ENCODE measurements at regions not wholly inside any gene's neighbourhood (a gene's known extent, or its start where the extent isn't known, plus 50 kb on each side); places are given as distances from the start of the nearest gene placed in this dataset.
"Not testable (repeated sequence)": the region's sequence is repeated elsewhere in the genome, so short reads cannot be mapped to it uniquely, and the experiment has no call there.

GRCh38 chr9:78439866-78440830, 143.2 kb downstream of the PSAT1 start:
- Histone ChIP-seq H3K36me3 (no peaks in the 10 kb centered on the region), H3K9me3 (no peaks in the 10 kb centered on the region), H3K27ac (no peak overlapping the region), H3K27me3 (no peaks in the 10 kb centered on the region), H3K4me3 (no peak overlapping the region), H3K4me1 (peaks cover 0 to 21% (median 2%) of the 10 kb centered on the region in 4 donors)
- TF ChIP-seq POLR2A (IDR thresholded peaks at IDR 0.05), result no peak
- no peak for TF ChIP-seq CTCF (IDR thresholded peaks at IDR 0.05)
- no peak for TF ChIP-seq EP300 (IDR thresholded peaks at IDR 0.05)
- no peak for DNase-seq (ENCODE audit: low spot score in 2 of 2)
- WGBS, 2 donors, result 54 to 56% methylated on average over 10 of the region's 10 CpGs

- Histone ChIP-seq H3K9me3 (no peaks in the 10 kb centered on the region), H3K4me1 (peaks cover 0 to 21% (median 2%) of the 10 kb centered on the region in 4 donors), H3K27me3 (no peaks in the 10 kb centered on the region), H3K36me3 (no peaks in the 10 kb centered on the region), H3K4me3 (no peak overlapping the region), H3K27ac (no peak overlapping the region)
- no peak for DNase-seq (ENCODE audit: low spot score in 2 of 2)
- 75 to 93% methylated on average over 2 of the region's 2 CpGs for WGBS, 2 donors
- TF ChIP-seq POLR2A (IDR thresholded peaks at IDR 0.05), result no peak
- no peak for TF ChIP-seq CTCF (IDR thresholded peaks at IDR 0.05)
Measured at GRCh38 chr9:78441396-78441795, 144.5 kb downstream of the PSAT1 start.

DNA sequence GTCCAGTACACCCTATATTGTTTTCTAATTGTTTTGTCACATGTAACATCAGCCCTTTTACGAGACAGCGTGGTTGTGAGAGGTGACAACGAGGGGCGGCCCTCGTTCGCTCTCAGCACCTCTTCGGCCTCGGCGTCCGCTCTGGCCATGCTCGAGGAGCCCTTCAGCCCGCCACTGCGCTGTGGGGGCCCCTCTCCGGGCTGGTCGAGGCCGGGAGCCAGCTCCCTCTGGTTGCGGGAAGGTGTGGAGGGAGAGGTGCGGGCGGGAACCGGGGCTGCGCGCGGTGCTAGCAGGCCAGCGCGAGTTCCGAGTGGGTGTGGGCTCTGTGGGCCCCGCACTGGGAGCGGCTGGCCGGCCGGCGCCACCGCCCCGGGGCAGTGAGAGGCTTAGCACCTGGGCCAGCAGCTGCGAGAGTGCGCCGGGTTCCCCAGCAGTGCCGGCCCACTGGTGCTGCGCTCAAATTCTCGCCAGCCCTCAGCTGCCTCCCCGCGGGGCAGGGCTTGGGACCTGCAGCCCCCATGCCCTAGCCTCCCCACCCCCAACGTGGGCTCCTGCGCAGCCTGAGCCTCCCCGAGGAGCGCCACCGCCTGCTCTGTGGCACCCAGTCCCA, 145.0 kb downstream of the PSAT1 start:
- Histone ChIP-seq H3K27me3 (no peaks in the 10 kb centered on the region), H3K9me3 (no peaks in the 10 kb centered on the region), H3K4me1 (peaks cover 0 to 21% (median 2%) of the 10 kb centered on the region in 4 donors), H3K27ac (no peak overlapping the region), H3K36me3 (no peaks in the 10 kb centered on the region), H3K4me3 (no peak overlapping the region)
- no peak for TF ChIP-seq POLR2A (IDR thresholded peaks at IDR 0.05)
- TF ChIP-seq CTCF (IDR thresholded peaks at IDR 0.05), result no peak
- TF ChIP-seq EP300 (IDR thresholded peaks at IDR 0.05), result no peak
- WGBS, 2 donors, result 94 to 97% methylated on average over 17 to 35 of the region's 46 CpGs
- no peak for DNase-seq (ENCODE audit: low spot score in 2 of 2)

GRCh38 chr9:78442577-78442976, 145.7 kb downstream of the PSAT1 start:
- not testable (repeated sequence) for H3K27me3 ChIP-seq
- 88 to 89% methylated on average over 7 of the region's 7 CpGs for WGBS, 2 donors

DNA sequence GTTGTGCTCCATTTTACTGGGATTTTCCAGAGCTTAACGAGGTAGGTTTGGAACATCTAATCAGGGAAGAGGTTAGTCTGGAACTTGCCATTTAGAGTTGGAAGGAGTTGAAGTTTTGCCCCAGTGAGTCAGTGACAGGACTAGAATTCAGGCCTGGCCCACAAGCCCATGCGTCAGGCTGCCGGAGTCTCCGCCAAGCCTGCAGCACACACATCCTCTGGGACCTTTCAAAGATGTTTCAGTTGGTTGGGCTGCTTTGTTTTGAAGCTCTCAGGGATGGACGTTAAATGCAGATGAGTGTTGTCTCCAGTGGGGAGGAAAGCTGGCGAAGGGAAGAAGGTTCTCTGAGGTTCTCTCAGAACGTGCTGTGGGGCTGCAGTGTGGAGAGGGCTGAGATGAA, 147.0 kb downstream of the PSAT1 start:
- no peak overlapping the region for H3K4me3 ChIP-seq
- 58 to 65% methylated on average over 7 of the region's 7 CpGs for WGBS, 2 donors

More at GRCh38 chr9:78442577-78442976, 145.7 kb downstream of the PSAT1 start:
- not testable (repeated sequence) for H3K9me3 ChIP-seq; H3K36me3 ChIP-seq; H3K4me3 ChIP-seq; DNase-seq (ENCODE audit: low spot score in 2 of 2); H3K27ac ChIP-seq
- peaks cover 0 to 21% (median 2%) of the 10 kb centered on the region in 4 donors for H3K4me1 ChIP-seq

More for the DNA sequence above, 147.0 kb downstream of the PSAT1 start:
- H3K36me3 ChIP-seq, result no peaks in the 10 kb centered on the region
- peaks cover 0 to 14% (median 2%) of the 10 kb centered on the region in 4 donors for H3K4me1 ChIP-seq
- H3K27ac ChIP-seq, result no peak overlapping the region
- H3K9me3 ChIP-seq, result no peaks in the 10 kb centered on the region
- TF ChIP-seq EP300 (IDR thresholded peaks at IDR 0.05) (no peak), CTCF (IDR thresholded peaks at IDR 0.05) (no peak), POLR2A (IDR thresholded peaks at IDR 0.05) (no peak)
- no peak for DNase-seq (ENCODE audit: low spot score in 2 of 2)
- no peaks in the 10 kb centered on the region for H3K27me3 ChIP-seq
